Memory B cell (primary cell): ENCODE measurements at regions not wholly inside any gene's neighbourhood (a gene's known extent, or its start where the extent isn't known, plus 50 kb on each side); places are given as distances from the start of the nearest gene placed in this dataset.

ENCODE experiments used
- ATAC-seq: fragments of 150-1000 bp; cut with Tn5 transposase; 2 replicates; pipeline ENCODE4 v1.10.0; 2021; ENCODE audit warnings: low read depth, mild to moderate bottlenecking, moderate library complexity
- DNase-seq, 2 donors: peaks; one replicate each; pipeline ENCODE4 v3.0.0; 2022; ENCODE audit warnings: low spot score in 2 of 2
- H3K27ac Mint-ChIP-seq: one replicate; pipeline ENCODE4 v1.8.0; 2022; ENCODE audit warnings: mild to moderate bottlenecking, moderate library complexity, mixed read lengths
- H3K27me3 Mint-ChIP-seq: one replicate; pipeline ENCODE4 v1.8.0; 2022; ENCODE audit warnings: mixed read lengths
- H3K36me3 Mint-ChIP-seq: one replicate; pipeline ENCODE4 v1.8.0; 2022; ENCODE audit warnings: mild to moderate bottlenecking, mixed read lengths
- H3K4me1 Mint-ChIP-seq: one replicate; pipeline ENCODE4 v1.8.0; 2022; ENCODE audit warnings: mixed read lengths
- H3K4me3 Mint-ChIP-seq: one replicate; pipeline ENCODE4 v1.8.0; 2022; ENCODE audit warnings: mild to moderate bottlenecking, moderate library complexity, mixed read lengths
- H3K9me3 Mint-ChIP-seq: one replicate; pipeline ENCODE4 v1.8.0; 2022; ENCODE audit warnings: mixed read lengths

DNA sequence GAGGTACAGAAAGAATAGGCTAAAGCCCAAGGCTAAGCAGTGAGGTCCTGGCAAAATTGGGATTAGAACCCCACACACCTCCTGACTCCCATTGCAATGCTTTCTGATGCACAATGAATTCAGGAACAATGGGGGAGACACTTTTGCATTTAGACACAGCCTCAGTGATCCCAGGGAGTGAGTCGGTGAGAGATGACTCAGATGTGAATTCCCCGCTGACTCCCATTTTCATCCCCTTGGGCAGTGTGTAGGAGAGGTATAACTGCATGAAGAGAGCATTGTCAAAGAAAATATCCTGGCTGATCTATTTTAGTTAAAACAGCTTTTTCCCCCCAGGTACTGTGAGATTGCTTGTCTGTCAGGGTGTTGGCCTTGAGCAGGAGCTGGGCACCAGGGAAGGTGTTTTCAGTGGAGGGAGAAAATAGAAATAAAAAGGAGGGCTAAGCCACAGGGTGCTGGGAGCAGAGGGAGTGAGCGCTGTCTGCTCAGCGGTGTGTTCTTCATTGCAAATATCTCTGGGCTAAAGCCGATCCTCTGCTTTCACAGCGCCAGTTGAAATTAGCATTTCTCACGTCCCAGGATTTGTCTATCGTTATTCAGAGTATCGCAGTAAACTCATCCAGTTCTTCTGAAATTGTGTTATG, 247.7 kb upstream of the PTBP2 start:
- Mint-ChIP-seq H3K4me3 (no peak overlapping the region), H3K4me1 (no peaks in the 10 kb centered on the region), H3K27me3 (no peaks in the 10 kb centered on the region), H3K36me3 (no peaks in the 10 kb centered on the region), H3K27ac (no peak overlapping the region), H3K9me3 (no peaks in the 10 kb centered on the region)
- DNase-seq (no peak), ATAC-seq (no peak)

DNA sequence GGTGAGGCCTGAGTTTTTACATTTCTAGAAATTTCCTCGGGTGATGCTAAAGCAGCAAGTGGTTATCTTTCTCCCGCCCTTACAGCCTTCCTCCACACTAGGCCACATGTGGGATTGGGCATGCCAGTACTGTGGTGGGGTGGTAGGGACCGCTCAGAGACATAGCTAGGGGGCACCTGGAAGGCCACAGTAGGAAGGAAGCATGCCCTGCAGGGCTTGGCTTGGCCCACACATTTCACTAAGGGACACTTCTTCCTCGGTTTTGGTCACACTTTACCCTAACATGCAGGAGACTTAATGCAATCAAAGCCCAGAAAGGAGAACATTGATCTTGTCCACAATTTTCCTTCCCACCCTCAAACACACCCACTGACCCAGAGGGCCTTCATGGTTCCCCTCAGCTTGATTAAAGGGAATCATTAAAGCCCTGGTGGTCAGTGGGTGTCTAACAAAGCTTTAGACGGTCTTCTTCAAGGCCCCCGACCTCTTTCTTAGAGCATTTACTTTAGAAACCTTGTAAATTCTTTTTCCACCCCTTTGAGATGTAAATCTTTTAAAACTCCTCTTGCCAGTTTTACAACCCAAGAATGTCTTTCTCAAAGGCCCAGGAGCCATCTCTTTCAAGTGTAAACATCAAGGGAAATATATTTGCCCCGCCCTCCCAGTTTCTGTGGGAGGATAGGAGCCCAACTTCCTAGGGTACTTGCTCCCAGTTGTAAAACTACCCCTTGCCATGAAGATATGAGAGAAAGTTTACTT, 246.4 kb upstream of the PTBP2 start:
- Mint-ChIP-seq H3K4me1 (no peaks in the 10 kb centered on the region), H3K36me3 (no peaks in the 10 kb centered on the region), H3K27me3 (no peaks in the 10 kb centered on the region), H3K9me3 (no peaks in the 10 kb centered on the region), H3K27ac (no peak overlapping the region), H3K4me3 (no peak overlapping the region)
- DNase-seq (no peak), ATAC-seq (no peak)

DNA sequence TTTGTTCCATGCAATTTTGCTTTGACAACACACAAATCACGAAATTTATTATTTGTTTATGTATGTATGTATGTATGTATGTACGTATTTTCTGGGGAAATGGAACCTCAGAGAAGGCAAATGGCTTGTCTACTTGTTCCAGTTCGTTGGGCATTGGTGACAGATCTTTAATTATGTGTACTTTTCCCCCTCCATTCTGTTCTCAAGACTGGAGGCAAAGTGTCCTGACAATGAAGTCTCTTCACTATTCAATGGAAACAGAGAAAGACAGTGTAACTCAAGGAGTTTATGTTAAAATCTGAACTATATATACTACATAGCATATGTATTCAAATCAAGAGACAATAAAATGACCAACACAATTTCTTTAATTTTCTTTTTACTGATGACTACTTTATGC, 245.7 kb upstream of the PTBP2 start:
- H3K9me3 Mint-ChIP-seq = peaks cover 3% of the 10 kb centered on the region
- H3K27ac Mint-ChIP-seq = no peak overlapping the region
- ATAC-seq (no peak), DNase-seq (no peak)
- no peaks in the 10 kb centered on the region for H3K36me3 Mint-ChIP-seq
- H3K27me3 Mint-ChIP-seq = no peaks in the 10 kb centered on the region
- no peak overlapping the region for H3K4me3 Mint-ChIP-seq
- no peaks in the 10 kb centered on the region for H3K4me1 Mint-ChIP-seq

DNA sequence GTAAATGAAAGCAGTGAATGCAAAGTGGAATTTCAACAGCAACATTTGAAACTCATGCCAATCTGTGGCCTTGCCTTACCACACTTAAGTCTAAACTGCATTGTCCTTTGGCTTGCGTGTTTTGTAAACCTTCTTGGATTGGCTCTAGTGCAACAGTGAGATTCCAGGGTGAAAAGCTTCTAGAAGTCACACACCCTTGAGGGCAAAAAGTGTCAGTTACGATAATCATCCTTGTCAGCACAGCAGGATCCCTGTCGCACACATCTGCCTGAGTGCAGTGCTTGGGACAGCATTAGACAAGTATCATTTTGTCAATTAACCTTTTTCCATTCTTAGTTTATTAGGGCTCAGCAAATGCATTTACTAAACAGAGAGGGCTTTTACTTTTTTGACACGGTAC, 243.4 kb upstream of the PTBP2 start:
- Mint-ChIP-seq H3K27ac (no peak overlapping the region), H3K4me3 (no peak overlapping the region), H3K36me3 (no peaks in the 10 kb centered on the region), H3K9me3 (peaks cover 3% of the 10 kb centered on the region), H3K27me3 (no peaks in the 10 kb centered on the region), H3K4me1 (no peaks in the 10 kb centered on the region)
- DNase-seq = no peak
- no peak for ATAC-seq

DNA sequence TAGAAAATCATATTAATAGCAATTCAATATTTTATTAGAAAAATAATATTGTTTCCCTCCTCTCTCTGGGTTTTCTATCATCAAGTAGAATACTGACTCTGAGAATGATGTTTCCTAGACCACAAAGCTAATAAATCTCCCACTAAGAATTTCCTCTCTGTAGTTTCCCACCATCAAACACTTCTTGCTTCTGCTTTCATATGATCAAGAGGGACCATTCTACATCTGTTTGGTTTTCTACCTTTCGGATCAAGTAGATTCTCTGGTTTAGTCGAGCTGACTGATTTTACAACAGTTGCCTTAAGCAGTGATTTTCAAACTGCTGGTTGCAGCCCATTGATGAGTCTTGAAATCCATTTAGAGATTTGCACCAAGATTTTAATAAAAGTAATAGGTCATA, 240.2 kb upstream of the PTBP2 start:
- no peaks in the 10 kb centered on the region for H3K36me3 Mint-ChIP-seq
- H3K27me3 Mint-ChIP-seq = no peaks in the 10 kb centered on the region
- no peak overlapping the region for H3K27ac Mint-ChIP-seq
- no peaks in the 10 kb centered on the region for H3K4me1 Mint-ChIP-seq
- peaks cover 5% of the 10 kb centered on the region for H3K9me3 Mint-ChIP-seq
- ATAC-seq (no peak), DNase-seq (no peak)
- H3K4me3 Mint-ChIP-seq = no peak overlapping the region

DNA sequence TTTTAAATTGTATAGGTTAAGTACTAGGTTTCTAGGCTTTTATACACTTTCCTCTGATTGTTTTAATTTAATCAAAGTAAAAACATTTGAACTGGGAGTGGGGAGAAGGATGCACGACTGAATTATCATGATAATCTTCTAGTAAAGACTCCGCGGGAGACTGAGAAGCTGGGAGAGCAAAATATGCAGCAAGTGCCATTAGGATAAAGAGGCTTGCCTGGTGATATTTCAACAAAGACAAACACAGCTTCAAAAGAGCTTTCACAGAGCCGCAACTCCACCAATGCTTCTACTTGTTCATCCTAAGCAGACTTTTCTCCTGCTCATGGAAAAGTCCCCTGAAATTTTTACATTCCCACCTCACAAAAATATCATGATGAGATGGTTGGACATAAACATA, 239.0 kb upstream of the PTBP2 start:
- no peaks in the 10 kb centered on the region for H3K4me1 Mint-ChIP-seq
- H3K27me3 Mint-ChIP-seq = no peaks in the 10 kb centered on the region

DNA sequence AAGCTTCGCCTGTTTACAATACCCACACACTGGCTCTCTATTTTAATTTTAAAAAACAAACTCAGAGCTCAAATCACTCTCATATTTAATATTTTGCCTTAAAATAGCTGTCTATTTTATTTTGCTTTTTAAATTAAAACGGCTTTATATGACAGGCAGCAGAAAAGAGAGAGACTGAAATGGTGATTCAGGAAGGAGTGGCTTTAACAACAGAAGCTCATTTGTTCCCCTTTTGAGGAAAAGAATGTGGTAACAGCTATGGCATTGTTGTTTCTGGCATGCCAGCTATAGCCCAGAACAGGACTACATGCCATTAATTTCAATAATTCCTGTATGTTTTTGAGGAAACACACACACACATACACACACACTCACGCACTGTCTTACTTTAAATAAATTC, 234.2 kb upstream of the PTBP2 start:
- ATAC-seq (no peak), DNase-seq (no peak)
- H3K4me3 Mint-ChIP-seq = no peak overlapping the region
- no peaks in the 10 kb centered on the region for H3K27me3 Mint-ChIP-seq
- H3K36me3 Mint-ChIP-seq = no peaks in the 10 kb centered on the region
- no peak overlapping the region for H3K27ac Mint-ChIP-seq
- H3K9me3 Mint-ChIP-seq = peaks cover 3% of the 10 kb centered on the region
- H3K4me1 Mint-ChIP-seq = no peaks in the 10 kb centered on the region

More for the DNA sequence above, 239.0 kb upstream of the PTBP2 start:
- no peaks in the 10 kb centered on the region for H3K36me3 Mint-ChIP-seq
- H3K4me3 Mint-ChIP-seq = no peak overlapping the region
- no peak for ATAC-seq
- DNase-seq = no peak
- peaks cover 5% of the 10 kb centered on the region for H3K9me3 Mint-ChIP-seq
- H3K27ac Mint-ChIP-seq = no peak overlapping the region

DNA sequence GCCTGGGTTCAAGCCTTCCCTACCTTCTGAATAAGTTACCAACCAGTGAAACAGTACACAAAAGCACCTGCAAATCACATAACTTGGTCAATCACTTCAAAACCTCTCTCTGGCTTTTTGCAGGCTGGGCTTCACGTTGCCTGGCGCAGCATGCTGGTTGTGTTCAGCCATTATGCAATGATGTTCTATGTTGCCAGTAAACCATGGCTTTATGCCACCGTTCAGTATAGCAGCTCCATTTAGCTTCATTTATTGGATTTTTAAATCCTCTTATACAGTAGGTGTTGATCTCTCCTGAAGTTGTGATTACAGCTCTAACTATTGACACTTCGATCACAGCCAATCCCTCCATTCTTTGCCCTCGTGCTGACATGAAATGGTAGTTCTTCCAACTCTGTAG, 233.6 kb upstream of the PTBP2 start:
- Mint-ChIP-seq H3K27me3 (no peaks in the 10 kb centered on the region), H3K4me3 (no peak overlapping the region), H3K4me1 (no peaks in the 10 kb centered on the region), H3K9me3 (peaks cover 3% of the 10 kb centered on the region), H3K27ac (no peak overlapping the region), H3K36me3 (no peaks in the 10 kb centered on the region)
- ATAC-seq = no peak
- no peak for DNase-seq

DNA sequence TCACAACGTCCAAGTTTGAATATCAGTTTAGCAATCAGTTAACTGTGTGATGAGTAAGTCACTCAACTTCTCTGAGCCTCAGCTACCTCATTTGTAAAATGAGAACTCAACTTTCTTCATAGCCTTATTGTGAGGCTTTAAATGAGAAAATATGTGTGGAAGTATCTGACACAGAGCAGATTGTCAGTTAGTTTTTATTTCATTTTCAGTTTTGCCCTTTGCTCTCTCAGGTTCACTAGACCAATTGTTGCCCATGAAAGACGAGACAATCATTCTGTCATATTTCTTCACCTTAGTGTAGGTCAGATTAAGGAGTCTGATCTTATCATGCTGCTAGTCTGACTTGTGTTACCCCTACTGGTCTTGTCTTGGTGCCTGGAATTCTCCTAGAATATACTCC, 232.8 kb upstream of the PTBP2 start:
- Mint-ChIP-seq H3K9me3 (peaks cover 3% of the 10 kb centered on the region), H3K27me3 (no peaks in the 10 kb centered on the region), H3K36me3 (no peaks in the 10 kb centered on the region), H3K27ac (no peak overlapping the region), H3K4me3 (no peak overlapping the region), H3K4me1 (no peaks in the 10 kb centered on the region)
- ATAC-seq (no peak), DNase-seq (no peak)

DNA sequence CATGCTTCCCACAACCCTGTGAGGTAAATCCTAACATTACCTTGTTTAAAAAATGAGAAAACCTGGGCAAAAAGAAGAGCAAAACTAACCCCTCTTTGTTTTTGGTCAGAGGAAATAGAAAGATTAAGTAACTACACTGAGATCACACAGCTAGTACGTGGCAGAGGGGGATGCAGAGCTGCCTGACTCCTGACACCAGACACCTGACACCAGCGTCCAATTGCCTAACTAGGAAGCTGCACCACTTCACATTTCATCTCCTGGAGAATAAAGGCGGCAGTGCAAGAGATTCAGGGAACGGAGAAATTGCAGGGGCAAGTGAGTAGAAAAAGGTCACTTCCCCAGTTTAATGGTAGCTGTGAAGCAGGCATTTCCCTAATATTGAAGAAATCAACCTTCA, 229.3 kb upstream of the PTBP2 start:
- H3K4me3 Mint-ChIP-seq = no peak overlapping the region
- no peak for DNase-seq
- peaks cover 3% of the 10 kb centered on the region for H3K9me3 Mint-ChIP-seq

DNA sequence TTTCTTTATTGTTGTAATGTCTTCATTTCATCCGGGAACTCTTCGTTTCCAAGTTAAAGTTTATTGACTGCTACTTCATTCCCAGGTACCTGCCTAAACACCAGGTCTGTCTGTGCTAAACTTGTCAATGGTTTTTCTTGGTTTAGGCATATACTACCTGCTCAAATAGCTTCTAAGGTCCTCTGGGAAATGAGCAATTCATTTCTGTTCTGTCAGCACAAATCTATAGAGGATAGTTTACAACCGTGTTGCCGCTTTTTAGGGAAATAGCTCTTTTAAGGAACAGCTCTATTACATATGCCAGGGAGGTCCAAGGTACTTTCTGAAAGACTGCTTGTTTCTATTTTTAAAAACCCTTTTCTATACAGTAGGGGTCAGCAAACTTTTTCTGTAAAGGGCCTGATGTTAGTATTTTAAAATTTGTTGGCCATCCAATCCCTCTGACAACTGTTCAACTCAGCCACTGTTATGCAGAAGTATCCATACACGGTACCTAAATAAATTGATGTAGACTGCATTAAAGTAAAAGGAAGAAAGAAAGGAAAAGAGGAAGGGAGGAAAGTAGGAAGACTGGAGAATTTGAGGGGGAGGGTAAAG, 222.7 kb upstream of the PTBP2 start:
- ATAC-seq (no peak), DNase-seq (no peak)
- no peak overlapping the region for H3K4me3 Mint-ChIP-seq
- no peaks in the 10 kb centered on the region for H3K4me1 Mint-ChIP-seq
- no peaks in the 10 kb centered on the region for H3K27me3 Mint-ChIP-seq
- H3K9me3 Mint-ChIP-seq = peaks cover 1% of the 10 kb centered on the region
- no peak overlapping the region for H3K27ac Mint-ChIP-seq
- H3K36me3 Mint-ChIP-seq = no peaks in the 10 kb centered on the region

More for the DNA sequence above, 229.3 kb upstream of the PTBP2 start:
- Mint-ChIP-seq H3K4me1 (no peaks in the 10 kb centered on the region), H3K27me3 (no peaks in the 10 kb centered on the region), H3K27ac (no peak overlapping the region), H3K36me3 (no peaks in the 10 kb centered on the region)
- no peak for ATAC-seq

DNA sequence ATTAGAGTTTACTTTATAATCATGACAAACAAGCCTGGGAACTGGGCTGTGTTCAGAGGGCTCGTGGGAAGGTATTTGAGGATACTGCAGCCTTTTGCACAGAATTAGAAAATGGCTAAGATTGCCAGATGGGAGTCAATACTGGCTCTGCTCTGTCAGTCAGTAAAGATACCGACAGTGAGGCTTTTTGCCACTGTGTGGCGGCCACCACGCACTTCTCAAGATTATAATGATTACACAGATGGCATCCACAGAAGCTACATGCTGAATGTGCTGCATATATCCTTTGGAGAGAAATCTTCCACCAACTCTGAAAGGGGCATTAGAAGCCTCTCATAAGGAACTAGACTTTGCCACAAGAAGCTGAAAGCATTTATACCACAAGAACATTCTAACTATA, 213.4 kb upstream of the PTBP2 start:
- Mint-ChIP-seq H3K9me3 (no peaks in the 10 kb centered on the region), H3K4me3 (no peak overlapping the region), H3K4me1 (no peaks in the 10 kb centered on the region), H3K27ac (no peak overlapping the region), H3K36me3 (no peaks in the 10 kb centered on the region), H3K27me3 (no peaks in the 10 kb centered on the region)
- no peak for DNase-seq
- ATAC-seq = no peak

DNA sequence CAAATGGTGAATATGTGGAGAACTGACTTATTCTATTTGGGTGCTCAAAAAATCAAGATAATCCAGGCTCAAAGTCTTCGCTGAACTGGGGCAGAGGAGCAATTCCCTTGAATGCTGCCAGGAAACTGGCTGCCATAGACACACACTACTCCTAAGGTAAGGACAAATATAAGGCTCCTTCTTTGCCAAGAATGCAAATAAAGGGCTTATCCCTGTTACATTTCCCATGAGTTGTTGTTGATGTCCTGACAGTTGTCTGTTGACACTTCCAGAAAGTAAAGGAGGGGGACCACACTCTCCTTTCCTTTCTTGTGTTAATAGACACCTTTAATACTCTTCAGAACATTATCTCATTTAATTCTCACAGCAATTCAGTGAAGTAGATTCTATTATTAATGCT, 212.2 kb upstream of the PTBP2 start:
- H3K36me3 Mint-ChIP-seq = no peaks in the 10 kb centered on the region
- no peak for ATAC-seq
- H3K4me1 Mint-ChIP-seq = no peaks in the 10 kb centered on the region
- H3K9me3 Mint-ChIP-seq = no peaks in the 10 kb centered on the region
- no peak for DNase-seq
- no peak overlapping the region for H3K4me3 Mint-ChIP-seq
- H3K27me3 Mint-ChIP-seq = no peaks in the 10 kb centered on the region
- no peak overlapping the region for H3K27ac Mint-ChIP-seq

DNA sequence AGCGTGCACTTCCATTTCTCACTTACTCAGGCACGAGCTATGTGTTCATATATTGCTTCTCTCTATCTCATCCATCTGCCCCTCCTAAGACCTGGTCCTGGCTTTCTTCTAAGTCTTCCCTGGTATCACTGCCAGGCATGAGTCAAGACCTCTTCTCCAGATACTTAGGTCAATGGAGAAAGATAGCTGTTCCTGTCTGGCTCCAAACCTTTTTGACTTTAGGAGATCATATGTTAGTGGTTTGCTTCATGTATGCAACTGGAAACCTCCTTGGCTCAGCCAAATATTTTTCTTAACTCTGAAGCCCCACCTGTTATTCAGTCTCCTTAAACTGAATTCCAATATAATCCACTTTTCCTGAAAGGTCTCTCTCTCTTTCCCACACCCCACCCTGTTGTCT, 211.6 kb upstream of the PTBP2 start:
- no peaks in the 10 kb centered on the region for H3K36me3 Mint-ChIP-seq
- H3K4me1 Mint-ChIP-seq = no peaks in the 10 kb centered on the region
- H3K27me3 Mint-ChIP-seq = no peaks in the 10 kb centered on the region
- H3K4me3 Mint-ChIP-seq = no peak overlapping the region
- DNase-seq (no peak), ATAC-seq (no peak)
- no peaks in the 10 kb centered on the region for H3K9me3 Mint-ChIP-seq
- H3K27ac Mint-ChIP-seq = no peak overlapping the region

DNA sequence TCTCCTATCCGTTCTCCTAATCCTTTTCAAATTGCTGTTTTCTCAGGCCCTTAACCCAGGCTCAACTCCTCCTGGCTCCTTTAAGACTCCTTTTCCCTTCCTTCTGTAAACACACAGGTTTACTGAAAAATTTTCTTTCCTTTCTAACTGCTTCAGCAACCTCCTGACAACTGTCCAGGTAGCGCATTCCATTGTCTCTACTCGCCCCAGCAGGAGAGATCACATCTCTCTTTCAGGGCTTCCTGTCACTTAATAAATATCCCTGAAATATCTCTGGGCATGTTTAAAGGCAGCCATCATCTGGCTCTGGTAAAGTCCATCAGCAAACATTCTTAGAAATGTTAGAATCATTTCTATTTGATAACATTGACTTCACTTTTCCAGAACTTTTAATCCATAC, 211.2 kb upstream of the PTBP2 start:
- H3K27ac Mint-ChIP-seq = no peak overlapping the region
- no peaks in the 10 kb centered on the region for H3K27me3 Mint-ChIP-seq
- no peaks in the 10 kb centered on the region for H3K4me1 Mint-ChIP-seq
- H3K9me3 Mint-ChIP-seq = no peaks in the 10 kb centered on the region
- ATAC-seq (no peak), DNase-seq (no peak)
- H3K4me3 Mint-ChIP-seq = no peak overlapping the region
- no peaks in the 10 kb centered on the region for H3K36me3 Mint-ChIP-seq
